D721Med (cell line): ENCODE measurements at regions not wholly inside any gene's neighbourhood (a gene's known extent, or its start where the extent isn't known, plus 50 kb on each side); places are given as distances from the start of the nearest gene placed in this dataset.

Experiments
- DNase-seq: peaks from one replicate; pipeline ENCODE4 v3.0.0; 2011; ENCODE audit warnings: low spot score; ENCODE audit not compliant: insufficient read length
- FAIRE-seq: peaks from 2 replicates; lab custom pipeline; 2011; peaks lifted over from hg19 to GRCh38; lab: Jason Lieb, UNC
- TF ChIP-seq, protein P1 (sequence below): IDR thresholded peaks from 2 replicates; pipeline ENCODE4 v1.5.1; 2012; ENCODE audit warnings: mild to moderate bottlenecking, control low read depth; ENCODE audit not compliant: insufficient read depth; ENCODE audit errors: missing control alignments

DNA sequence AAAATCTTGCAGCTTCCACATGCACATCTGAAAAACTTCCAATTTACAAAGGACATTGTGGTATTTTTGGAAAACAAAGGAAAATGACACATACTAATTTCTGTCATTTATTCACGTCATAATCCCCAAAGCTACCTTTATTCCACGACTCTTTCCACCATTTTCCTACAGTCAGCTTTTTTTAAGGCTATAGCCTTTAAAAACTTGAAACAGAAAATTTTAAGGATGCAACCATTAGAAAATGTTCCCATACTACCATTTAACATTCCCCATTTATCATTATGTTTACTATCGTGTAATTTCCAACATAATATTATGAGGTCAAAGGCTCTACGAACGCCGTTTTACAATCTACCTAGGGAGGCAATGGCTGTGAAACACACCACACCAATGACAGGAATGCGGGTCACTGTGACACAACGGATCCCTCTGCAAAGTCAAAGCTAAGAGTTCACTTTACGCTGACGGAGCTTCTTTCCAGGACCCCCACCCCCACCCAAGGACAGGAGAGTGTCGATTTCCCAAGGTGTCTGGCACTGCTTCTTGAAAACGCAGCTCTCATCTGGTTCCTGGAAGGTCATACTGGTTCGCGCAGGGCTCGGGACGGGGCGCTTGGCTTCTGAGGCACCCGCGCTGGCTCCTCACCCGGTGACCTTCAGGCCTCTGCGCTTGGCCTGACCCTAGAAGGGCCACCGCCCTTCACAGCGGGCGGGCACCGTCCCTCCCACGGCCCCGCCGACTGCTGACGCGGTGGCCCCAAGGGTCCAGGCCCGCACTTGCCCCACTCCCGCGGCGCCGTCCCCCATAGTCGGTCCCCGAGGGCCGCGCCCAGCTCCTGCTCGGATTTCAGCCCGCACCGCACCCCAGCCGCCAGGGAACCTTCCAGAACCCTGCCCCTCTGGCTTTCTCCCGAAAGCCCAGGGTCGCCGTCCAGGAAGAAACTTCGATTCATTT, 50.5 kb upstream of the ATF3 start:
- DNase-seq, result peak; percentile 43
- FAIRE-seq, result peak; percentile 11
- TF ChIP-seq, protein P1, sequence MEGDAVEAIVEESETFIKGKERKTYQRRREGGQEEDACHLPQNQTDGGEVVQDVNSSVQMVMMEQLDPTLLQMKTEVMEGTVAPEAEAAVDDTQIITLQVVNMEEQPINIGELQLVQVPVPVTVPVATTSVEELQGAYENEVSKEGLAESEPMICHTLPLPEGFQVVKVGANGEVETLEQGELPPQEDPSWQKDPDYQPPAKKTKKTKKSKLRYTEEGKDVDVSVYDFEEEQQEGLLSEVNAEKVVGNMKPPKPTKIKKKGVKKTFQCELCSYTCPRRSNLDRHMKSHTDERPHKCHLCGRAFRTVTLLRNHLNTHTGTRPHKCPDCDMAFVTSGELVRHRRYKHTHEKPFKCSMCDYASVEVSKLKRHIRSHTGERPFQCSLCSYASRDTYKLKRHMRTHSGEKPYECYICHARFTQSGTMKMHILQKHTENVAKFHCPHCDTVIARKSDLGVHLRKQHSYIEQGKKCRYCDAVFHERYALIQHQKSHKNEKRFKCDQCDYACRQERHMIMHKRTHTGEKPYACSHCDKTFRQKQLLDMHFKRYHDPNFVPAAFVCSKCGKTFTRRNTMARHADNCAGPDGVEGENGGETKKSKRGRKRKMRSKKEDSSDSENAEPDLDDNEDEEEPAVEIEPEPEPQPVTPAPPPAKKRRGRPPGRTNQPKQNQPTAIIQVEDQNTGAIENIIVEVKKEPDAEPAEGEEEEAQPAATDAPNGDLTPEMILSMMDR, result no peak

DNA sequence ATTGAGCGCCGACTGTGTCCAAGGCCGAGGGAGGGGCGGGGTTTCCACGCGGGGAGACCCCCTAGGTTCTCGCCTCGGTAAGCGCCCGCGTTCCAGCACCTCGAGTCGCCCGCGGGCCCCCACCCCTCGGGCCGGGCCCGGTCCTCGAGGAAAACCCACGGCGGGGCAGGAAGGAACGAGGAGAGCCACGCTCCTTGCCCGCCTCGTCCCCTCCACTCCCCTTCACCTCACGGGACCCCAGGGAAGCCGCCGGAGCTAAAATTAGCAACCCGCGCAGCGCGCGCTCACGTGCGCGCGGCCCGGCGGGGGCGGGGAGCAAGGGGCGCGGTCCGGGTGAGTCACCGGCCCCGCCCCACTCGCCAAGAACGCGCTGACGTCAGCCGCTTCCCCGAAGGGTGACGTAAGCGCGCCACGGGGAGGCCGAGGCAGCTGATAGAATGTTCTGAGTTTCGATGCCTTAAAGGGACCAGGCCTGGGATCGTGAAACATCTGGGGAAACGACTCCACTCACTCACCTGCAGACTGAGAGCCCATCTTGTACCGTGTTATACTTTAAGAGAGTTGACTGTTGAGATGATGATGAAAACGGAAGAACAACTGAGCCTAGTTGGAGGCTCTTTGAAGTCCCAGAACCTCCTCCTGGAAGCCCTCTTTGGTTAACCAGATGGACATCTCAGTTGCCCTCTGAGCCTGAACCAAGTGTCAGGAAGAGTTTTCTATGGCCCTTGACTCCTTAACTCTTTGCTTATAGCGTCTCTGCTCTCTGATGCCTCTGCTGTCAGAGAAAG, 49.7 kb upstream of the ATF3 start:
- FAIRE-seq (no peak), DNase-seq (peak; percentile 96)
- TF ChIP-seq, protein P1, result no peak
